ENCODE measurements at regions not wholly inside any gene's neighbourhood (a gene's known extent, or its start where the extent isn't known, plus 50 kb on each side); places are given as distances from the start of the nearest gene placed in this dataset.

GRCh38 chr2:193990868-193991267 is 1666.2 kb upstream of the SLC39A10 start:
- Histone ChIP-seq H3K79me2 (no peaks in the 10 kb centered on the region), H3K4me3 (no peak overlapping the region), H3K36me3 (replicated peaks; ENCODE audit: insufficient read depth, low read depth) (no peaks in the 10 kb centered on the region), H3K27ac (no peak overlapping the region), H3K27me3 (no peaks in the 10 kb centered on the region), H3K9me2 (replicated peaks; ENCODE audit: insufficient read depth) (no peaks in the 10 kb centered on the region), H3K9me3 (ENCODE audit: low read depth) (no peaks in the 10 kb centered on the region), H3K4me2 (no peak overlapping the region), H2AFZ (no peak overlapping the region), H3K4me1 (ENCODE audit: insufficient read depth) (no peaks in the 10 kb centered on the region), H4K20me1 (ENCODE audit: insufficient read depth, poor library complexity, severe bottlenecking) (no peaks in the 10 kb centered on the region)
- 71% methylated on average over 4 of the region's 4 CpGs for WGBS (ENCODE audit: low lambda C conversion rate, missing lambda C conversion rate)
- no peak for TF ChIP-seq CTCF (IDR thresholded peaks at IDR 0.05; ENCODE audit: poor library complexity)
- no peak for TF ChIP-seq EZH2phosphoT487 (IDR thresholded peaks at IDR 0.05; ENCODE audit: low read depth, severe bottlenecking, unreplicated experiment)
- no peak for TF ChIP-seq EZH2 (IDR thresholded peaks at IDR 0.05; ENCODE audit: borderline replicate concordance)
- DNase-seq (ENCODE audit: low spot score) = no peak

GRCh38 chr2:193989645-193990044 is 1667.4 kb upstream of the SLC39A10 start:
- H2AFZ ChIP-seq = no peak overlapping the region
- DNase-seq (ENCODE audit: low spot score) = no peak
- H3K9me3 ChIP-seq (ENCODE audit: low read depth) = no peaks in the 10 kb centered on the region
- no peaks in the 10 kb centered on the region for H3K4me1 ChIP-seq (ENCODE audit: insufficient read depth)
- no peaks in the 10 kb centered on the region for H3K9me2 ChIP-seq (replicated peaks; ENCODE audit: insufficient read depth)
- no peak overlapping the region for H3K4me2 ChIP-seq
- no peak for TF ChIP-seq EZH2 (IDR thresholded peaks at IDR 0.05; ENCODE audit: borderline replicate concordance)
- no peak for TF ChIP-seq EZH2phosphoT487 (IDR thresholded peaks at IDR 0.05; ENCODE audit: low read depth, severe bottlenecking, unreplicated experiment)
- TF ChIP-seq CTCF (IDR thresholded peaks at IDR 0.05; ENCODE audit: poor library complexity) = no peak
- no peak overlapping the region for H3K27ac ChIP-seq
- H3K79me2 ChIP-seq = no peaks in the 10 kb centered on the region
- no peak overlapping the region for H3K4me3 ChIP-seq
- H3K36me3 ChIP-seq (replicated peaks; ENCODE audit: insufficient read depth, low read depth) = no peaks in the 10 kb centered on the region
- 89% methylated on average over 2 of the region's 2 CpGs for WGBS (ENCODE audit: low lambda C conversion rate, missing lambda C conversion rate)
- H4K20me1 ChIP-seq (ENCODE audit: insufficient read depth, poor library complexity, severe bottlenecking) = no peaks in the 10 kb centered on the region
- no peaks in the 10 kb centered on the region for H3K27me3 ChIP-seq

GRCh38 chr2:193988784-193989183 is 1668.2 kb upstream of the SLC39A10 start:
- no peak overlapping the region for H2AFZ ChIP-seq
- no peak overlapping the region for H3K4me3 ChIP-seq
- H3K36me3 ChIP-seq (replicated peaks; ENCODE audit: insufficient read depth, low read depth) = no peaks in the 10 kb centered on the region
- no peaks in the 10 kb centered on the region for H3K9me2 ChIP-seq (replicated peaks; ENCODE audit: insufficient read depth)
- no peak overlapping the region for H3K27ac ChIP-seq
- no peak for TF ChIP-seq EZH2 (IDR thresholded peaks at IDR 0.05; ENCODE audit: borderline replicate concordance)
- no peak for TF ChIP-seq EZH2phosphoT487 (IDR thresholded peaks at IDR 0.05; ENCODE audit: low read depth, severe bottlenecking, unreplicated experiment)
- no peak for TF ChIP-seq CTCF (IDR thresholded peaks at IDR 0.05; ENCODE audit: poor library complexity)
- H3K4me1 ChIP-seq (ENCODE audit: insufficient read depth) = no peaks in the 10 kb centered on the region
- H3K9me3 ChIP-seq (ENCODE audit: low read depth) = no peaks in the 10 kb centered on the region
- no peak overlapping the region for H3K4me2 ChIP-seq
- 84% methylated on average over 1 of the region's 1 CpG for WGBS (ENCODE audit: low lambda C conversion rate, missing lambda C conversion rate)
- H4K20me1 ChIP-seq (ENCODE audit: insufficient read depth, poor library complexity, severe bottlenecking) = no peaks in the 10 kb centered on the region
- H3K27me3 ChIP-seq = no peaks in the 10 kb centered on the region
- DNase-seq (ENCODE audit: low spot score) = no peak
- H3K79me2 ChIP-seq = no peaks in the 10 kb centered on the region

- Histone ChIP-seq H2AFZ (no peak overlapping the region), H3K27ac (no peak overlapping the region), H3K27me3 (no peaks in the 10 kb centered on the region), H3K9me2 (replicated peaks; ENCODE audit: insufficient read depth) (no peaks in the 10 kb centered on the region), H3K4me2 (no peak overlapping the region), H4K20me1 (ENCODE audit: insufficient read depth, poor library complexity, severe bottlenecking) (no peaks in the 10 kb centered on the region), H3K36me3 (replicated peaks; ENCODE audit: insufficient read depth, low read depth) (no peaks in the 10 kb centered on the region), H3K4me1 (ENCODE audit: insufficient read depth) (no peaks in the 10 kb centered on the region), H3K79me2 (no peaks in the 10 kb centered on the region), H3K9me3 (ENCODE audit: low read depth) (no peaks in the 10 kb centered on the region), H3K4me3 (no peak overlapping the region)
- DNase-seq (ENCODE audit: low spot score) = no peak
- WGBS (ENCODE audit: low lambda C conversion rate, missing lambda C conversion rate) = 82% methylated on average over 2 of the region's 2 CpGs
- TF ChIP-seq EZH2 (IDR thresholded peaks at IDR 0.05; ENCODE audit: borderline replicate concordance) = no peak
- TF ChIP-seq EZH2phosphoT487 (IDR thresholded peaks at IDR 0.05; ENCODE audit: low read depth, severe bottlenecking, unreplicated experiment) = no peak
- TF ChIP-seq CTCF (IDR thresholded peaks at IDR 0.05; ENCODE audit: poor library complexity) = no peak
Measured at GRCh38 chr2:193985272-193985671, 1671.8 kb upstream of the SLC39A10 start.

Data from hepatocyte (in vitro differentiated cells).